ENCODE measurements at regions not wholly inside any gene's neighbourhood (a gene's known extent, or its start where the extent isn't known, plus 50 kb on each side); places are given as distances from the start of the nearest gene placed in this dataset.
A peak's percentile ranks its signal among the peaks of the same experiment; 100 is the strongest.

DNA sequence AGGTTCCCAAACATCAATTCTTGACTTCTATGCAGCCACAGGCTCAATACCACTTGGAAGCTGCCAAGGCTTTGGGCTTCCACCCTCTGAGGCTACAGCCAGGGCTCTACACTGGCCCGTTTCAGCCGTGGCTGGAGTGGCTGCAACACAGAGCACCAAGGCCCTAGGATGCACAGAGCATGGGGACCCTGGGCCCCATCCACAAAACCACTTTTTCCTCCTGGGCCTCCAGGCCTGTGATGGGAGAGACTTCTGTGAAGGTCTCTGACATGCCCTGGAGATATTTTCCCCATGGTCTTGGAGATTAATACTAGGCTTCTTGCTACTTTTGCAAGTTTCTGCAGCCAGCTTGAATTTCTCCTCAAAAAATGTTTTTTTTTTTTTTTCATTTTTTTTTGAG is 655.4 kb upstream of the ZP4 start:
- Histone ChIP-seq H3K27me3 (replicated peaks; ENCODE audit: control insufficient read depth, insufficient read depth, low read length) (no peaks in the 10 kb centered on the region), H3K4me1 (ENCODE audit: control insufficient read depth, insufficient read depth, low read length) (no peaks in the 10 kb centered on the region), H3K9me3 (ENCODE audit: control insufficient read depth, low read length) (no peaks in the 10 kb centered on the region), H3K36me3 (ENCODE audit: control insufficient read depth, insufficient read depth, low read length, severe bottlenecking) (no peaks in the 10 kb centered on the region), H3K9ac (ENCODE audit: low read length) (no peak overlapping the region), H3K4me3 (ENCODE audit: low read length) (no peak overlapping the region)
- DNase-seq (ENCODE audit: low read depth) = no peak

DNA sequence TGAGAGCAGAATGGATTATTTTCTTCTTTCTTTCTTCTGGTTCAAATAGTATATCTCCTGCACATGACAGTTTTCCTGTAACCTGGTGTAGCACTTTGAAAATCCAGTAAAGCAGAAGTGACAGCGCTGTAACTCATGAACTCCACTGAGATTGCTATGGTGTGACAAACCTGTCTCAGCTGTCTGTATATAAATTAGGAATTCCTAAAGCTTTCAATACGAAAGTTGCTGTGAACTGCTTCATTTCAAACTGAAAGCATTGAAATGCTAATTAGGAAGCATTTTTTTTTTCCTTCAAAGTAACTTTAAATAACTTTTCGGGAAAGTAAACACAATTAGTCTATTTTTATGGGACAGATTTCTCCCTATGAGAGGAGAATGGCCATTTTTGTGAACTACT is 646.9 kb upstream of the ZP4 start:
- no peaks in the 10 kb centered on the region for H3K9me3 ChIP-seq (ENCODE audit: control insufficient read depth, low read length)
- H3K4me3 ChIP-seq (ENCODE audit: low read length) = no peak overlapping the region
- DNase-seq (ENCODE audit: low read depth) = no peak
- H3K27me3 ChIP-seq (replicated peaks; ENCODE audit: control insufficient read depth, insufficient read depth, low read length) = no peaks in the 10 kb centered on the region
- H3K36me3 ChIP-seq (ENCODE audit: control insufficient read depth, insufficient read depth, low read length, severe bottlenecking) = no peaks in the 10 kb centered on the region
- H3K9ac ChIP-seq (ENCODE audit: low read length) = no peak overlapping the region
- no peaks in the 10 kb centered on the region for H3K4me1 ChIP-seq (ENCODE audit: control insufficient read depth, insufficient read depth, low read length)

DNA sequence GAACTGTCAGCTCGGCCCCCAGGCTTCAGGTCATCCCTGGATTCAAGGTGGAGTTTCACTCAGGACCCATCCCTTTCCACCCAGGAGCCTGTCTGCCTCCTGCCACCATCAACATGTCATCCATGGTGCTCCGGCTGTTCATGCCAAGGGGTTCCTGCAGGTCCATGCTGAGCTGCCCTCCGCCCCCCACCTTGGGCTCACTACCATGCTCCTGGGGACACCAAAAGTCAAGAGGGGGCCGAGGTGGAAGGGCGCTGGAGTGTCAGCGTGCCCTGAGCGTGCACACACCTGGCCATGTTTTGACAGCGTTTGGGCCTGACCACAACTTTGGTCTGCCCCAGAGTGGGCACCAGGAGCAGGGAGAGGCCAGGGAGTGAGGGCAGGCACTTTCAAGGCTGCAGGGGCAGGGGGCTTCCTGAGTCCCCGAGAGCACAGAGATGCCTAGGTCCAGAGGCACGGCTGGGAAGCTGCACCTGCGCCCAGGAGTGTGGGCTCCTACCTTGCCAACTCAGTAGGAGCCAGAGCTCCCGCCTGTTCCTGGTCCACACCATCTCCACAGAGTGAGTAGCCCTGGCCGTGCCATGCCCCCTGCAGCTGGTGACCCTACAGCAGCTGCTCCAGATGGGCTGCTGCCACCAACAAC is 639.6 kb upstream of the ZP4 start:
- H3K4me3 ChIP-seq (ENCODE audit: low read length) = no peak overlapping the region
- no peak for DNase-seq (ENCODE audit: low read depth)

DNA sequence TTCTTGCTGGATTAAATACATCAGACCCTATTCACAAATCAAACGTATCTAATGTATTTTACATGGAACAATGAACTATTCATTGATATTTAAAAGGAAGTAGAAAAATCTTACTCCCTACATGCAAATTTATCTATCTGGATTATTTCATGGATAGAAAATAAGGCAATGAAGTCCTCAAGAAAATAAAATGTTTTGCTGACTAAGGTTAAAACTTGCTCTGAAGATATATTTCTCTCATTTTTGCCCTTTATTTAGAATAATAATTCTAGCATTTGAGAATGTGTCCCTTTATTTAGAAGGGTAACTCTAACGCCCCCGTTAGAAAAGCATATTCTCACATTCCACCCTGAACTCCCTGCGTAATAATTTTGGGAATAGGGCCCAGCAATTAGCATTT is 627.0 kb upstream of the ZP4 start:
- H3K4me1 ChIP-seq (ENCODE audit: control insufficient read depth, insufficient read depth, low read length) = no peaks in the 10 kb centered on the region
- no peak for DNase-seq (ENCODE audit: low read depth)
- no peaks in the 10 kb centered on the region for H3K36me3 ChIP-seq (ENCODE audit: control insufficient read depth, insufficient read depth, low read length, severe bottlenecking)
- H3K9me3 ChIP-seq (ENCODE audit: control insufficient read depth, low read length) = peaks cover 3% of the 10 kb centered on the region
- no peaks in the 10 kb centered on the region for H3K27me3 ChIP-seq (replicated peaks; ENCODE audit: control insufficient read depth, insufficient read depth, low read length)
- H3K4me3 ChIP-seq (ENCODE audit: low read length) = no peak overlapping the region
- H3K9ac ChIP-seq (ENCODE audit: low read length) = no peak overlapping the region

More for the DNA sequence above, 639.6 kb upstream of the ZP4 start:
- Histone ChIP-seq H3K9me3 (ENCODE audit: control insufficient read depth, low read length) (no peaks in the 10 kb centered on the region), H3K36me3 (ENCODE audit: control insufficient read depth, insufficient read depth, low read length, severe bottlenecking) (no peaks in the 10 kb centered on the region), H3K27me3 (replicated peaks; ENCODE audit: control insufficient read depth, insufficient read depth, low read length) (no peaks in the 10 kb centered on the region), H3K4me1 (ENCODE audit: control insufficient read depth, insufficient read depth, low read length) (no peaks in the 10 kb centered on the region), H3K9ac (ENCODE audit: low read length) (no peak overlapping the region)

DNA sequence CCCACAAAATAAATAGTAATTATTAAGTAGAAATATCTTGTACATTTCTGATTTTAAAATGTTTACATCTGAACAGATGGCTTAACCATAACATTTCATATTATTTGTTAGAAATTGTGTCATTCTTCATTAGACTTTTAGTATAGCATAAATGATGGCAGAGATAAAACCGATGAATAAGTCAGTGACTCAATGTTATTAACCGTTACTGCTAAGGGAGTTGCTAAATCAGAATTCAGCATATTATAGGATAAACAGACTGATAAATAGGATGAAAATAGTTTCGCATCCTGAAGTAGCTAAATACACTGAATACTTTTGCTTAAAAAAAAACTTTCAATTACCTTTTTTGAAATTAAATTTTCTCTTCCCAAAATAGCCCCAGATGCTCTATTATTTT is 610.6 kb upstream of the ZP4 start:
- Histone ChIP-seq H3K4me3 (ENCODE audit: low read length) (no peak overlapping the region), H3K27me3 (replicated peaks; ENCODE audit: control insufficient read depth, insufficient read depth, low read length) (no peaks in the 10 kb centered on the region), H3K4me1 (ENCODE audit: control insufficient read depth, insufficient read depth, low read length) (no peaks in the 10 kb centered on the region), H3K9ac (ENCODE audit: low read length) (no peak overlapping the region), H3K36me3 (ENCODE audit: control insufficient read depth, insufficient read depth, low read length, severe bottlenecking) (no peaks in the 10 kb centered on the region), H3K9me3 (ENCODE audit: control insufficient read depth, low read length) (no peaks in the 10 kb centered on the region)
- no peak for DNase-seq (ENCODE audit: low read depth)

- no peak for DNase-seq (ENCODE audit: low read depth)
- no peak overlapping the region for H3K4me3 ChIP-seq (ENCODE audit: low read length)
- no peaks in the 10 kb centered on the region for H3K9me3 ChIP-seq (ENCODE audit: control insufficient read depth, low read length)
- no peaks in the 10 kb centered on the region for H3K27me3 ChIP-seq (replicated peaks; ENCODE audit: control insufficient read depth, insufficient read depth, low read length)
- no peaks in the 10 kb centered on the region for H3K36me3 ChIP-seq (ENCODE audit: control insufficient read depth, insufficient read depth, low read length, severe bottlenecking)
- H3K9ac ChIP-seq (ENCODE audit: low read length) = no peak overlapping the region
- H3K4me1 ChIP-seq (ENCODE audit: control insufficient read depth, insufficient read depth, low read length) = no peaks in the 10 kb centered on the region
Observed at GRCh38 chr1:238499021-238499420, 608.3 kb upstream of the ZP4 start.

GRCh38 chr1:238492271-238492670 is 601.5 kb upstream of the ZP4 start:
- no peak overlapping the region for H3K9ac ChIP-seq (ENCODE audit: low read length)
- no peaks in the 10 kb centered on the region for H3K36me3 ChIP-seq (ENCODE audit: control insufficient read depth, insufficient read depth, low read length, severe bottlenecking)
- H3K9me3 ChIP-seq (ENCODE audit: control insufficient read depth, low read length) = no peaks in the 10 kb centered on the region
- DNase-seq (ENCODE audit: low read depth) = no peak
- no peaks in the 10 kb centered on the region for H3K27me3 ChIP-seq (replicated peaks; ENCODE audit: control insufficient read depth, insufficient read depth, low read length)
- H3K4me3 ChIP-seq (ENCODE audit: low read length) = no peak overlapping the region
- H3K4me1 ChIP-seq (ENCODE audit: control insufficient read depth, insufficient read depth, low read length) = no peaks in the 10 kb centered on the region

- DNase-seq (ENCODE audit: low read depth) = no peak
- Histone ChIP-seq H3K9ac (ENCODE audit: low read length) (no peak overlapping the region), H3K36me3 (ENCODE audit: control insufficient read depth, insufficient read depth, low read length, severe bottlenecking) (no peaks in the 10 kb centered on the region)
Observed at GRCh38 chr1:238491265-238491664, 600.5 kb upstream of the ZP4 start.

DNA sequence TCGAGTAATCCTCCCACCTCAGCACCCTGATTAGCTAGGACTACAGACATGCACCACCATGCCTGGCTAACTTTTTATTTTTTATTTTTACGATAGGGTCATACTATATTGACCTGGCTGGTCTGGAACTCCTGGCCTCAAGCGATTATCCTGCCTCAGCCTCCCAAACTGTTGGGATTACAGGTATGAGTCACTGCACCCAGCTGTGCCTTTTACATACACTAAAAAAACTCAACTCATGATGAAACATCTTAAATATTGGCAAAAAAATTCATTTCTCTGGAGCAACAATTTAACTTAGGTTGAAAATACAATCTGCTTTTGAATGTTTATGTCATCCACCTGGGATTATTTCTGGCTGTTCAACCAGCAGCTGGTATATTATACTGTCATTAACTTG is 598.3 kb upstream of the ZP4 start:
- no peaks in the 10 kb centered on the region for H3K27me3 ChIP-seq (replicated peaks; ENCODE audit: control insufficient read depth, insufficient read depth, low read length)
- H3K36me3 ChIP-seq (ENCODE audit: control insufficient read depth, insufficient read depth, low read length, severe bottlenecking) = no peaks in the 10 kb centered on the region
- no peak for DNase-seq (ENCODE audit: low read depth)
- H3K4me1 ChIP-seq (ENCODE audit: control insufficient read depth, insufficient read depth, low read length) = peaks cover 2% of the 10 kb centered on the region
- no peak overlapping the region for H3K9ac ChIP-seq (ENCODE audit: low read length)
- H3K4me3 ChIP-seq (ENCODE audit: low read length) = no peak overlapping the region
- H3K9me3 ChIP-seq (ENCODE audit: control insufficient read depth, low read length) = no peaks in the 10 kb centered on the region

More at GRCh38 chr1:238491265-238491664, 600.5 kb upstream of the ZP4 start:
- Histone ChIP-seq H3K9me3 (ENCODE audit: control insufficient read depth, low read length) (no peaks in the 10 kb centered on the region), H3K4me1 (ENCODE audit: control insufficient read depth, insufficient read depth, low read length) (no peaks in the 10 kb centered on the region), H3K4me3 (ENCODE audit: low read length) (no peak overlapping the region), H3K27me3 (replicated peaks; ENCODE audit: control insufficient read depth, insufficient read depth, low read length) (no peaks in the 10 kb centered on the region)

DNA sequence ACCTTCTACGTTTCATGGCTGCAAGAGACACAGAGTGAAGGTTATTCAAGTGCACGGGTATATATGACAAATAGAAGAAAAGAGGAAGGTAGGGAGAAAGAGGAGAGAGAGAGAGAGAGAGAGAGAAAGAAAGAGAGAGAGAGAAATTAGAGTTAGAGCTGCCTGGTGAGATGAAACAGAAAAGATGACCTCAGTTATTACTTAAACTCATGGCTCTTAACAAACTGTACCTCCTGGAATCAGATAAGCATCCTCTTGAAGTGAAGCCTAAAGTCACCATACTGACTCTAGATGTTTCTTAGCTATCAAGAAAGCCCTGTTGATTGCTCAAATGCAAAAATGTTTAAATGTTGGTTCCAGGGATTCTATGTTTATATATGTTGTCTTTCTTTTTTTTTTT is 597.7 kb upstream of the ZP4 start:
- DNase-seq (ENCODE audit: low read depth) = no peak
- no peak overlapping the region for H3K4me3 ChIP-seq (ENCODE audit: low read length)
- peaks cover 2% of the 10 kb centered on the region for H3K4me1 ChIP-seq (ENCODE audit: control insufficient read depth, insufficient read depth, low read length)
- no peak overlapping the region for H3K9ac ChIP-seq (ENCODE audit: low read length)
- no peaks in the 10 kb centered on the region for H3K9me3 ChIP-seq (ENCODE audit: control insufficient read depth, low read length)
- H3K36me3 ChIP-seq (ENCODE audit: control insufficient read depth, insufficient read depth, low read length, severe bottlenecking) = no peaks in the 10 kb centered on the region
- no peaks in the 10 kb centered on the region for H3K27me3 ChIP-seq (replicated peaks; ENCODE audit: control insufficient read depth, insufficient read depth, low read length)

DNA sequence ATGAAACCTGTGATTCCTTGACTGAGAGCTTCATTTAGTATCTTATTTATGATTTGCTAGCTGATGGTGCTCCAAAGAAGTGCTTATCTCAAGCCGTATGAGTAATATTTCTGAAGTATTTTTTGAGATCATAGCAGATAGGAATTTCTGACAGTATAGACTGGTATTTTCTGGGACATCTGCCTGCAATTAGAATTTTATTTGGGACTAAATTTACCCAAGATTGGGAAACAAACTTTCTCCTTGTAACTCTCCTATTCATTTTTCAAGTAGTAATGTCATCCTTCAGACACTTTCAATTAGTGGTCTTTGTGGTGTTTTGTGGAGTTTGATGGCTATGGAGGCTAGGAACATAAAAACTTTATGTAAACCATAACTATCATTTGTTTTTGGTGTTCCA is 597.2 kb upstream of the ZP4 start:
- Histone ChIP-seq H3K9me3 (ENCODE audit: control insufficient read depth, low read length) (no peaks in the 10 kb centered on the region), H3K4me1 (ENCODE audit: control insufficient read depth, insufficient read depth, low read length) (peaks cover 2% of the 10 kb centered on the region), H3K9ac (ENCODE audit: low read length) (no peak overlapping the region), H3K27me3 (replicated peaks; ENCODE audit: control insufficient read depth, insufficient read depth, low read length) (no peaks in the 10 kb centered on the region), H3K4me3 (ENCODE audit: low read length) (no peak overlapping the region), H3K36me3 (ENCODE audit: control insufficient read depth, insufficient read depth, low read length, severe bottlenecking) (no peaks in the 10 kb centered on the region)
- peak; percentile 21 for DNase-seq (ENCODE audit: low read depth)

DNA sequence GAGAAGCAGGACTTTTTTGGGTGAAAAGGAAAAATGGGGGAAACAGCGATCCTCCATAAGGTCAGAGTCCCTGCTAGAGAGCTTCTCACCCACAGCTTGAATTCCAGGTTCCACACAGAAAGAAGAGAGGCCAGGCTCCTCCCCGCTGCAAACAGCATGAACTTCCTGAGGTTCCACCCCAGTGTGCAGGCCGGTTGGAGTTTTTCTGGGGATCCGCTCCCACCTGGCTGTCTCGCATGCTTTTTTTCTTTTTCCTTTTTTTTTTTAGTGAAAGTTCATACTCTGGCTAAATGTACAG is 595.1 kb upstream of the ZP4 start:
- Histone ChIP-seq H3K9ac (ENCODE audit: low read length) (peak overlapping the region; percentile 72), H3K4me3 (ENCODE audit: low read length) (peak overlapping the region; percentile 74), H3K27me3 (replicated peaks; ENCODE audit: control insufficient read depth, insufficient read depth, low read length) (no peaks in the 10 kb centered on the region), H3K9me3 (ENCODE audit: control insufficient read depth, low read length) (no peaks in the 10 kb centered on the region), H3K4me1 (ENCODE audit: control insufficient read depth, insufficient read depth, low read length) (peaks cover 2% of the 10 kb centered on the region), H3K36me3 (ENCODE audit: control insufficient read depth, insufficient read depth, low read length, severe bottlenecking) (no peaks in the 10 kb centered on the region)
- no peak for DNase-seq (ENCODE audit: low read depth)

Data from adipocyte (in vitro differentiated cells).